CD4-positive, alpha-beta T cell treated with Interleukin-6 at 100 ng/mL for 8 hours (primary cell): ENCODE measurements at regions not wholly inside any gene's neighbourhood (a gene's known extent, or its start where the extent isn't known, plus 50 kb on each side); places are given as distances from the start of the nearest gene placed in this dataset.

Source experiments
- DNase-seq: peaks from one replicate; pipeline ENCODE4 v3.0.0-alpha.2; 2020; ENCODE audit warnings: mixed read lengths, low spot score

GRCh38 chr2:8624855-8625398 lies 56.9 kb upstream of the ID2 start:
- no peak for DNase-seq

DNA sequence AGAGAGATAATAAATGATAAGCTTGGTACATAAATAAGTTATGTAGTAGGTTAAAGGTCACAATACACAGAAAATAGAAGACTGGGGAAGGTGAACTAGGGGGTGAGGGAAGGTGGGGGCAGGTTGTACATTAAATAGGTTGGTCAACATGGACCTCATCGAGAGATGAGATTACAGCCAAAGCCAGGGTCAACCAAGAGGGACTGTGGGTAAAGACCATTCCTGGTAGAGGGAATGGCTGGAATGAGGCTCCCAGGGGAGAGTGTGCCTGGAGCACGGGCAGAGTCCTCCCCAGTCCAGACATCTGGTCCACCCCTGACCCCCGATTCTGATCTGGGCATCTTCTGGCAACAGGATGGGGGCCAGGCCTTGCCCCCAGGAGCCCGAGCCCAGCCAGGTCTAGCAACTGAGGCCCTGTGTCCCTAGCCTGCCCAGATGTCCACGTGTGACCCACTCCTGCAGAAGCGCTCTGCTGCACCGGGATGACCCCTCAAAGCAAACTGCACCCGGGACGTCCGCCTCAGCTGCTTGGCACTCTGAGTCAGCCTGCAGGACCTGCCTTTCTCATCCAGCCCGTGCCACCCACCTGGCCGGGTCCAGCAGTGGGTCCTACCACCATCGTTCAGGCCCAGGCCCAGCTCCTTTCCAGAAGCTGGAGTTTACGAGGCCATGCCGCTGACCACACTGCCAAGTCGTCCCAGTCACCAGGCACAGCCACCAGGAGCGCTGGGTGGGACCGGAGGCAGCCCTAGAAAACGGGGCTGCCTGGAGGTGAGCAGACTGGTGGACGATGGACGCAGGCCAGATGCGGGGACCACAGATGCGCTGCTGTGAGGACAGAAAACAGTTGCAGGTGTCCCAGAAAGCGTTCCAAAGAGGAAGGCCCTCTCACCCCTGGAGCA lies 56.2 kb upstream of the ID2 start:
- no peak for DNase-seq

GRCh38 chr2:8626572-8626971 lies 55.3 kb upstream of the ID2 start:
- no peak for DNase-seq

- DNase-seq, result no peak
Observed at GRCh38 chr2:8627019-8627691, 54.7 kb upstream of the ID2 start.

DNA sequence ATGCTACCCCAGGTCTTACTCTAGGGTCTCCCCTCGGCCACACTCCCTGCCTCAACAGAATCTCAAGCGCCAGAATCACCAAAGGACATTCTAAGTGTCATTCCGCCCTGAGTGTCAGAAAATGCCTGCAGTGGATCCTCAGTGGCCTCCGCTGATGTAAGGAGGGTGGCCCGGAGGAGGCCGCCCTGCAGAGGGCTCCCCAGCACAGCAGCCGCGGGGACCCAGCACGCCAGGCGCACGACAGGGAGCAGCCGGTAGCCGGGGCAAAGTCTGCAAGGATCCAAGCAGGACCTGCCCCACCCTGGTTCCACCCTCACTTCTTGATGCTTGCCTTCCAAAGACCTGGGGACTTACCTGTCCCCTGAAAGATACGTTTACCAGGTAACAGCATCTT lies 54.2 kb upstream of the ID2 start:
- no peak for DNase-seq

GRCh38 chr2:8628179-8628865 lies 53.5 kb upstream of the ID2 start:
- no peak for DNase-seq

DNA sequence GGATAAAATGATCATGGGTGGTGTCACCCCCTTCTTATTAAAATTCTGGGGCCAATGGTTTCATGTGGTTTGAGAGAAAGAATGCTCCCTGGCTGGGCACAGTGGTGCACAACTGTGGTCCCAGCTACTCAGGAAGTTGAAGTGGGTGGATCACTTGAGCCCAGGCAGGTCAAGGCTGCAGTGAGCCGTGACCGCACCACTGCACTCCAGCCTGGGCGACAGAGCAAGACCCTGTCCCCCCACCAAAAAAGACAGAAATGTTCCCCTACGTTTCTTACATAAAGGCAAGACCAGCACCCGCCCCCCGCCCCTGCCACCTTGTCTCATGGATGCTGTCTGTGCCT lies 53.0 kb upstream of the ID2 start:
- DNase-seq, result no peak

DNA sequence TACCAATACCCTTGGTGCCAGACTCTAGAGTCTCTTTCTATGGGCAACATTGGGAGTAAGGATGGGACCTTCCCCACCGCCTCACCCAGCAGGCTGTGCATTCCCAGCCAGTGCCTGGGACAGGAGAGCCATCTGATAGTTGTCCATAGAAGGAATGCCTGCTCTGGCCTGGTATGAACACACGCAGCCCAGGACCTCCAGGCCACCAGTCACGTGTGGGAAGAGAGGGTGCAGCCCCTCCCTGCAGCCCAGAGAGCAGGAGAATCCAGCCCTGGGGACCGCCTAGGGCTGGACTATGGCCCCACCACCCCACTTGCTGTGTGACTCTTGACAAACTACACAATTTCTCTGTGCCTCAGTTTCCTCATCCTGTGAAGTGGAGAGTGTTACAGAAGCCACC lies 52.5 kb upstream of the ID2 start:
- no peak for DNase-seq

DNA sequence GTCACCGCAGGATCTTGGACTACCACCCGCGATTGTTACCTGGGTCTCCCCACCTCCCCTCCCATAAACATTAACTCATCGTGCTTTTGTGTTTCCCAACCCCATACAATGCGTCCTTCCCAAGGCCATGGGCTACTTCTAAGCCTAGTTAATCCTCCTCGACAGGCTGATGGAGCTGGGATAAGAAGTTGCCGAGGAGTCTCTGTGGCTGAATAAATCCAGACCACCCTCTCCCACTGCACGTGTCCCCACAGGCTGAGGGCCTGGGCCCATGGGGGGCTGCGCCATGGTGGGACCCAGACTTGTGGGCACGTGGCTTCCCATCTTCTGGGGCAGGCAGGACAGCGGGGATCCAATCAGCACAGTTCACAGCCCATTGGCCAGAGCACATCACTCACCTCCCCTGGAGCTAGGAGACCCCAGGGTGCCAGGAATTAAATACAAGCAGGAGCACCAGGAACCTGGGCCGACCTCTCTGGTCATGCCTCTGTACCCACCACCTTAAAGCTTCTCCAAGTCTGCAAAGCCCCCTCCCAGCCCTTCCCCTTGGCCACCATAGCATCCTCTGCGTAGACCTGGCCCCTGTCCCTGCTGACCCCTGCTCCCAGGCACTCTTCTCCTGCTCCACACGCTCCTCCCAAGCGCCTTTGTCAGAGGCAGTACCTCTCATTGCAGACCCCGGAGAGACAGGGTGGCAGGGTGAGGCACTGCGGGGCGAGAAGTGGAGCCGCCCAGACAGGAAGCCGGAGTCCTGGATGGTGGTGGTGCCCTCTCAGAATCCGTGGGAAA lies 51.0 kb upstream of the ID2 start:
- DNase-seq, result no peak

DNA sequence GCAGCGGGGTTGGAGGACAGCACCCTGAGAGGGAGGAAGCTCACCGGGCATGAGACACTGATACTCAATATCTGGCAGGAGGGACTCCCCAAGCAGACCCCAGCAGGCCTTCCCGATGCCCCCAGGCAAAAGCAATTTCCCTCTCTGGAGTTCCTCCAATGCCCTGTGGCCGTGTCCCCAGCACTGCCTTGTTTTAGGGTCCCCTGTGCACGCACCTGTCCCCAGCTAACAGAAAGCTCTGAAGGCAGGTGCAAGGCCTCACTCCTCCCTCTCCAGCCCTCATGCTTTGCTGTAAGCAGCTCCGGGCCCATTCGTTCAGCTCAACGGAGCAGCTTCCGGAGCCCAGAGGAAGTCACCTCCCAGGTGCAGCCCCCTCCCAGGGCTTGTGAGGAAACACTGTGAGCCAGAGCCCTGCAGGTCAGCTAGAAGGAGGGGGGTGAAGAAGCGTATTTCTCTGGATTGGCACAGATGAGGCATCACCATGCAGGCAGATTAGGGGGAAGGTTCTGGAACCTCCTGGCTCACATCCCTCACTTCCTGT lies 50.3 kb upstream of the ID2 start:
- DNase-seq, result no peak
